LoVo (cell line): ENCODE measurements at regions not wholly inside any gene's neighbourhood (a gene's known extent, or its start where the extent isn't known, plus 50 kb on each side); places are given as distances from the start of the nearest gene placed in this dataset.
"Not testable (repeated sequence)": the region's sequence is repeated elsewhere in the genome, so short reads cannot be mapped to it uniquely, and the experiment has no call there.

Source experiments
- DNase-seq: peaks from one replicate; pipeline ENCODE4 v3.0.0-alpha.2; 2016; ENCODE audit warnings: low spot score

DNA sequence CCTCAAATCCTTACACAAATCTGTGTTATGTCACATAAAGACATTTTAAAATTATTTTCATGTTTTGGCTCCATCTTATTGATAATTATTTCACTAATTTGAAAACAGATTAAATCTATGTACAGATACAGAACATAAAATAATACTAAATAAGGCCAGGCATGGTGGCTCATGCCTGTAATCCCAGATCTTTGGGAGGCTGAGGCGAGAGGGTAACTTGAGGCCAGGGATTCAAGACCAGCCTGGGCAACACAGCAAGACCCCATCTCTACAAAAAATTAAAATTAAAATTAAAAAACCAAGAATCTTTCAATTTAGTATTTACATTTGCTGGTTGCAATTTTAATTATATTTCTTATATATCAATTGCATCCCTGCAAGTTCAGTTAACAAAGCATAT, 246.4 kb upstream of the MKLN1 start:
- DNase-seq, result no peak

DNA sequence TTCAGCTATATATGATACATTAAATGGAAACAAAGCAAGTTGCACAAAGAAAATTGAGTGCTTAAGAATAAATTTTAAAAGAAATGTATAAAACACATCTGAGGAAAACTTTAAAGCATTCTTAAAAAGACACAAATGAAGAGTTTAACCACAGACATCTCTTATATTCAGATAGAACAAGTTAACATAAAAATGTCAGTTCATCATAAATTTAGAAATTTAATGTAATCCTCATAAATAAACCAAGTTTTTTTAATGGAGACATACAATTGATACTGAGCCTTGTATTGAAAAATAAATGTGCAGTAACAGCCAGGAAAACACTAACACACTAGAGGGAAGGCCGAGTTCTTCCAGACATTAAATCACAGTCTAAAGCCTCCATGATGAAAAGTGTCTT, 243.9 kb upstream of the MKLN1 start:
- no peak for DNase-seq

DNA sequence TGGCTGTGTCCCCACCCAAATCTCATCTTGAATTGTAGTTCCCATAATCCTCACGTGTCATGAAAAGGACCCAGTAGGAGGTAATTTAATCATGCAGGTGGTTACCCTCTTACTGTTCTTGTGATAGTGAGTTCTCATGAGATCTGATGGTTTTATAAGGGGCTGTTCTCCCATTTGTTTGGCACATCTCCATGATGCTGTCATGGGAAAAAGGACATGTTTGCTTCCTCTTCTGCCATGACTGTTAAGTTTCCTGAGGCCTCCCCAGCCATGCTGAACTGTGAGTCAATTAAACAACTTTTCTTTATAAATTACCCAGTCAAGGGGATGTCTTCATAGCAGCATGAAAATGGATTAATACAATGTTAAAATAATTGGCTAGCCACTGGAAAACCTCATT, 243.3 kb upstream of the MKLN1 start:
- DNase-seq, result not testable (repeated sequence)

DNA sequence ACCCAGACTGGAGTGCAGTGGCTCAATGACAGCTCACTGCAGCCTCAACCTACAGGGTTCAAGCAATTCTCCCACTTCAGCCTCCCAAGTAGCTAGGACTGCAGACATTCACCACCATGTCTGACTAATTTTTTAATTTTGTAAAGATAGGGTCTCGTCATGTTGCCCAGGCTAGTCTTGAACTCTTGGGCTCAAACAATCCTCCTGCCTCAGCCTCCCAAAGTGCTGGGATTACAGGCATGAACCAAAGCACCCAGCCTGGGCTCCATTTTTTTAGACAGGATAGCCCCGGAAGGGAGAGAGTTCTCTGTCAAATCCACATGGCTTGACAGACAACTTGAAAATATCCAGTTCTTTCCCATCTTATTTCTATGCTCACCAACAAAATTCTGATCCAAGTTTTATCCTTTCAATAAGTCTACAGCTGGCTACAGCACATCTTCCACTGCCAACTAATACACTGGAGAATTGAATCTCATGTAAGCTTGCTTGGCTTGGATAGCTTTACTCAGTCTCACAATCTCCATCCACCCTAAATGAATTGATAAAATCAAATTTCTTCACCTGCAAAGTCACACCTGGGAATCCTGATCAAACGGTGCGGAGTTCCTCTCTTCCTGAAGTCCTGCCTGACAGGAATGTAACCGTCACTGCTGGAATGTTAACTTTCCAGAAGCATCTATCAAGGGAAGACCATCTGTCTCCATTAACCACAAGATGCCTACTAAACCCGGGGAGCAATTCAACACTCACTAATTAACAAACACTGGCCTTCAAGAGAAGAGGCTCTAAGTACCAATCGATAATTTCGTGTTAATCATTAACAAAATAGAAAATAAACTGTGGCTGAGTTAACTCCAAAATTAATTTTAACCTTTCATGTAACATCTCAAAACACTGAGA, 239.7 kb upstream of the MKLN1 start:
- DNase-seq, result no peak

DNA sequence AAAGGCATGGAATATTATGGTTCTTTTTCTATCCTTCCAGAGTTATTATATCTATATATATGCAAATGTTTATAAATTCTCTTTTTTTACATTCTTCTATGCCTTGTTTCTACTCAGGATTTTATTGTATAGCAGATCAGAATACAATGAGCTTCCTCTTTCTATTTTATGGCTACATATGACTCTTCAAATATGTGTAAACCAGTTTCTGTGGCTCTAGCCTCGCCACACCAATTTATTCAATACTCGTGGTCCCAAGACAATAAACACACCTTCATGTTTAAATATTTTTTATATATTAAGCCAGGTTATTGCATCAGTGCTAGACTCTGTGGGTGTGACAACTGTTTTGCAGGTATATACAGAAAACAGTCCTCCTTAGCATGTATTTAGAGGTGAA, 237.5 kb upstream of the MKLN1 start:
- DNase-seq, result no peak

DNA sequence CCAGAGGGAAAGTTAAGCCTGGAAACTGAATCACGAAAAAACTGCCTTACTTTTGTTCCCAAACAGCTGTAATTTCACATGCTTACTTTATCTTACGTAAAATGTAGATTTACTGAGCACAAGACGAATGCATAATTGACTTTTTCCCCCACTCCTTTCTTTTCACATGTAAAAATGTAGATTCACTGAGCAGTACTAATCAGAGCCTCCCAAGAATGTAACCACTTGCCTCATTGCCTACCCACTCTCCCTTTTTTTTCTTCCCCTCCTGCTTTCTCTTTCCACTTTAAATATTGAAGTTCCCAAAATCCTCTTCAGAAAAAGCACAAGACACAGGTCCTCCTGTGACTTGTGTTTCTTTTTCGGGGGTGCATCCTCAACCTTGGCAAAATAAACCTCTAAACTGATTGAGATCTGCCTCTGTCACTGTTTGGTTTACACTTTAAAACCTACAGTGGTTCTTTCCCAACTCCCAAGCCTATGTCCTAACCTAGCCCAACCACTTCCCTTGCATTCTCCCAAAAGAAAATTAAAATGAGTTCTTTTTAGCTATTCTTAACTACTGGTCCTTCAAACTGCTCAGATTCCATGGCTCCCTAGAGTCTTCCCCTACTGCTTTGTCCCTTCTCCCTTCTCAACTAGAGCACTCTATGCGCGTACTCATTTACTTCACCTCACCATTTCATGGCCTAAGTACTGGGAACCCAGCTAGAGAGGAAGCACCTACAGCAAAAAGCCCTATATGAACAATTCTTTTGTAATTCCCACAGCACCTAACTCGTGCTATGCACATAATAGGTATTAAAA, 236.6 kb upstream of the MKLN1 start:
- DNase-seq, result no peak

DNA sequence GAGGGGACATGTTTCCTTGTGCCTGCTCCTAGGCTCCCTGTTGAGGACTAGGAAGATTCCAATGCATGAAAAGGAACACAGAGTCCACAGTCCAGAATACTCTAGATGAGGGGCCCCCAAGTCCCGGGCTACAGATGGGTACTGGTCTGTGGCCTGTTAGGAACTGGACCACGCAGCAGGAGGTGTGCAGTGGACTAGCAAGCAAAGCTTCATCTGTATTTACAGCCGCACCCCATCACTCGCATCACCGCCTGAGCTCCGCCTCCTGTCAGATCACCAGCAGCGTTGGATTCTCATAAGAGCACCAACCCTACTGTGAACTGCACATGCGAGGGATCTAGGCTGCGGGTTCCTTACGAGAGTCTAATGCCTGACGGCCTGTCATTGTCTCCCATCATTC, 233.0 kb upstream of the MKLN1 start:
- no peak for DNase-seq

DNA sequence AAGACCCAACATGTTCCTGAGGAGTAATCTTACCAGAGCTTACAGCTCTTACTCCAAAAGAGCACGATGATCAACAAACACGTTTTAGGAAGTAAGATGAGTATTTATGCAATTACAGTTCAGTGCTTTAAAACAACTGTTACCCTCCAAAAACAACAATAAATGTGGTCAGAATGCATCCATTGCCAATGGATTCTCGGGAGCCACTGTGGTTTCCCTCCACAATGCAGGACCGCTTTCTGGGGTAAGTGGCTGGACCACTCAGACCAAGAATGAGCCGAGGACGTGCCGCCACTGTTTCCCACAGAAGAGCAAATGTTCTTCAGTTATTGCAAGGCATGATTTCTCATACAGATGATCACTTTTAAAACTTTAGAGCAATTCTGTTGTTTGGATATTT, 232.3 kb upstream of the MKLN1 start:
- DNase-seq, result no peak

DNA sequence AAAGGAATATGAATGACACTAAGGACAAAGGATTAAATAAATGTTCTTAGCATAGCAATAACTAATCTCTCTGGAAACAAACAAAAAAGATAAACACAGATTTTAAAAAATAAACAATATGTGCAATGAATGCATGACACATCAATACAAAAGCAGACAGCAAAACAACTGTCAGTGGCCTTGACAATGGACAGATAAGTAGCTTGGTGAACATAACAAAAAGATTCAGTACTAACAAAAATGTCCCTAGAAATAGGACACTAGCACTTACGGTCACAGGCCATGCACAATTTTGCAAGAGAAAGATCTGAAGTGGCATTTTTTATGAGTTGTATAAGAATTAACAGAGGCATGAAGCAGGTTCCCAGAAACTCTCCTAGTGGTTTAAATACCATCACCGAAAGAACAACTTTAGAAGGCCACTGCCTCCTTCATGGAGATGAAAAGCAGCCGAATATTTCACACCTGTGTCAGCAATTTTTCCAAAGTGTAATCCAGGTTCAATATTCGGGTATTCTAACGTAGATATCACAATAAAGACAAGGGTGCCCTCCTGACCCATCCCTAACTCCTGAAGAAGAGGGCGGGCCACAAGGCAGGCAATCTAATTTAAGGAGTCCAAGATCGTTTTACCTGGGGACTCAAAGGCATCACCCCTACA, 231.3 kb upstream of the MKLN1 start:
- no peak for DNase-seq

DNA sequence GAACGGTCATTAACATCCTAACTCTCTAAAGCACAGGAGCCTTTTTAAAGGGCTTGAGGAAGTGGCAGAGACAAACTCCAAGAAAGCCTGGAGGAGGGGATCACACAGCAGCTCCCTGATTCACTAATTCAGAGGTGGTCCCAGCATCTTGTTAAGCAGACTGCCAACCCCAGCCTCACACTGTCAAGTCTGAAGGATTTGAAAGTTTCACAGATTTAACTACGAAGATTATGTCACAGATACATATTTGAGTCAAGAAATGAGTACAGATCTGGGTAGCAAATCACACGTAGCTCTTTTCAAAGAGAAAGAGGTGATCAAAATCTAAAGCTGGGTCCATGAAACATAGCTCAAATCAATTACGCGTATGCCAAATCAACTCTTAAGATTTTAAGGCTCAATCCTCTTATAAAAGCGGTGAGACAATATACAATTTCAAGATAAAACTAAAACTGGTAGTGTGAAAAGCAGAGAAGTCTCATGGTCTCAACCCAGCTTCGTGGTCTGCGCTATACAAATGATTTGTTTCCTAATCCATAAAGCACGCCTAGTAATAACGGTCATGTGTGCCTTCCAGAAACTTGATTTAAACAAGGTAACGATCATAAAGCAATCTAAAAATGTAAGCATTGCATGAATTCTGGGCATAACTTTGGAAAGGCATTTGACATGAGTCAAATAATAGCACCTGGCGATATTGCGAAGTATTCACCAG, 229.9 kb upstream of the MKLN1 start:
- DNase-seq, result no peak

DNA sequence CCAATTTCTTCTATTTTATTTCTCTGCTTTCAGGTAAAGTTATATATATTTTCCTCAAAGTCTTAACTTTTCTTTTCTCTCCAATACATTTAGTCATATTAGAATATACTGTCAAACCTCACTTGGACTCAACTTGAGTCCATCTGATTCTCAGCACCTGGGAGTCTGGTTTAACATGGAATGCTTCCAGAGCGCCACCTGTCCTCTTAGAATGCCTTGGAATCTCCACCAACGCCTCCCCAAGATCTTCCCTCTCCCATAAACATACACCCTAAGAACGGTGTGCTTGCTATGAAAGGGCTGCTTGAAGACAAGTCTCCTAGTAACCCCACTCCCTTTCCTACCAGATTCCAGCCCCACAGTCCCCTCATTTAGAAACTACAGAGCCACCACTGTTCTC, 229.1 kb upstream of the MKLN1 start:
- DNase-seq, result no peak

DNA sequence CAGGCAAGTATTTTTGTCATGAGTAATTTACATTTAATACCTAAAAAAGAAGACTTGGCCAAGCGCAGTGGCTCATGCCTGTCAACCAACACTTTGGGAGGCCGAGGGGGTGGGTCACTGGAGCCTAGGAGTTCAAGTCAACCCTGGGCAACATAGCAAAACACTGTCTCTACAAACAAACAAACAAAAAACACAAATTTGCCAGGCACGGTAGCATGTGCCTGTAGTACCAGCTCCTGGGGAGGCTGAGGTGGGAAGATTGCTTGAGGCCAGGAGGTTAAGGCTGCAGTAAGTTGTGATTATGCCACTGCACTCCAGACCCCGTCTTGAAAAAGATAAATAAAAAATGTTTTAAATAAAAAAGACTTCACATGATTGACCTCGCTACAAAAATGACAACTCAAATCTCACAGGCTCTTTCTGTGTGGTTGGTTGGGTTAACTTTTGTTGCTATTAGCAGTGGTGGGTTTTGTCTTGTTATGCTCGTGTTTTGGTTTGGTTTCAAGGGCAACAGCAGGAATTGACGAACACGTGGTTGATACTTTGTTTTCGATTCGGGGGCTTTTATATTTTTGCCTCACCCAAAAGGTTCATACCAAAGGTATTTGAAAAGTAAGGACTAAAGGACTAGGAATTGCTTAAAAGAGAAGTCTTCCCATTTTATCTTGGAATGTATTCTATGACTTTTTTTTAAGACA, 227.2 kb upstream of the MKLN1 start:
- DNase-seq, result no peak

DNA sequence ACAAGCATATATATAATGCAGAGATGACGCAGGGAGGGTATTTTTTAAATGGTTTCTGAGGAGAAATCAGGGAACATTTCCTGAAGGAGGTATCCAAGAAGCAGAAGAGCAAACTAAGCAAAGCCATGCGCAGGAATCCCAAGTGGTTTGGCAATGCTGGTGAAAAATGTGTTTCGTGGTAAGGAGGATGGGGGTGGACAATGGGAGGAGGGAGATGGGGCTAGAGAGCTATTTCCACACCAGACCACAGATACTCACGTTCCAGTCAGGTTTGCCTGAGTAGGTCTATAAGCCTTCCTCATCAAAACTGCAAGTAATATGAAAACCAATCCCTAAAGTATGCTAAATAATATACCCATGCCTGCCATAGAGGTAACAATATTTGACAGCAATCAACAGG, 223.7 kb upstream of the MKLN1 start:
- no peak for DNase-seq

DNA sequence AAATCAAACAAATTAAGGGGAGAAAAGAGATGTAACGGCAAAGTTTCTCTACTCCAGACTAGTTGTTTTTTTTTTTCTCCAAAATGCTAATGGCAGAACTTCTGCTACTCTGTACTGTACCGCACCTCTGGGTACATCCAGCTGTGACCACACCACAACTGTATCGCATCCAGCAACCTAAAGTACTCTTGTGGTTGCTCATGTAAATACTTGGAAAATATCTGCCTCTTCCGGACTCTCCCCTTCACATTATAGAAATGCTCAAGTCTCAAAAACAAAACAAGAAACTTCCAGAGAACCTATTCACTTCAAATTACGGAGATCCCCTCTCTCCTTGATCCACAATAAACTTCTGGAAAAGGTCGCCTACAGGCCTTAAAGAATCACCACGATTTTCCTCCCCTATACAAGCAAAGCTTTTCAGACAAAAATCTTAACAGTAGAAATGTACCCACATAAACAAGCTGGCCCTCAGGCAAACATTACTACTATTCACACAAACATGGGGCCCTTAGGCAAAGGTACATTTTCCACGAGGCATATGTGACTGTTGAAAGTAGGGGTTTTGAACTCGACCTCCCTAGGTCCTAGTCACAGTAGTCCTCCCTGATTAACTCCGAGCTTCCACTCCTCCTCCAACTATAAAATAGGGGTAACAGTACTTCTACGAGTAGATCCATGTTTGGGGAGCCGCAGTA, 222.9 kb upstream of the MKLN1 start:
- DNase-seq, result no peak

DNA sequence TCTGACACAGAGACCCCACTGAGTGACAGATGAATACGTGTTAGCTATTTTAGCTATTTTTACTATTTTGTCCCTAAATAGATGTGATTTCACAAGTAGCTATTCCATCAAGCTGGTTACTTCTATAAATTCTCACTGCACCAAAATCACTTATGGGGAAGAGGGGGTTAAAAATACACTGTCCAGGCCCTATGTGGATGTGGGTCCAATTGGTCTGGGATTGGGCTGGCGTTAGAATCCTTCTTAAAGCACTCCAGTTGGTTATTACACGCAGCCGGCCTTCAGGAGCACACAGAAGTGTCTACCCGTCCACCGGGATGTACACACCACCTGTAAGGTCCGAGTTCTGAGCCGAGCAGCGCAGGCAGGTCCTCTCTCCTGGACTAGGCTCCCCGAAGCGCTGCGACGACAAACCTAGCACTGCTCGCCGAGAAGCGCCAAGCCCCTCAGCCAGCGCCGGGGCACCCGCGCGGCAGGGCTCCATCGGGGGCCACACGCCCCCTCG, 222.3 kb upstream of the MKLN1 start:
- no peak for DNase-seq

DNA sequence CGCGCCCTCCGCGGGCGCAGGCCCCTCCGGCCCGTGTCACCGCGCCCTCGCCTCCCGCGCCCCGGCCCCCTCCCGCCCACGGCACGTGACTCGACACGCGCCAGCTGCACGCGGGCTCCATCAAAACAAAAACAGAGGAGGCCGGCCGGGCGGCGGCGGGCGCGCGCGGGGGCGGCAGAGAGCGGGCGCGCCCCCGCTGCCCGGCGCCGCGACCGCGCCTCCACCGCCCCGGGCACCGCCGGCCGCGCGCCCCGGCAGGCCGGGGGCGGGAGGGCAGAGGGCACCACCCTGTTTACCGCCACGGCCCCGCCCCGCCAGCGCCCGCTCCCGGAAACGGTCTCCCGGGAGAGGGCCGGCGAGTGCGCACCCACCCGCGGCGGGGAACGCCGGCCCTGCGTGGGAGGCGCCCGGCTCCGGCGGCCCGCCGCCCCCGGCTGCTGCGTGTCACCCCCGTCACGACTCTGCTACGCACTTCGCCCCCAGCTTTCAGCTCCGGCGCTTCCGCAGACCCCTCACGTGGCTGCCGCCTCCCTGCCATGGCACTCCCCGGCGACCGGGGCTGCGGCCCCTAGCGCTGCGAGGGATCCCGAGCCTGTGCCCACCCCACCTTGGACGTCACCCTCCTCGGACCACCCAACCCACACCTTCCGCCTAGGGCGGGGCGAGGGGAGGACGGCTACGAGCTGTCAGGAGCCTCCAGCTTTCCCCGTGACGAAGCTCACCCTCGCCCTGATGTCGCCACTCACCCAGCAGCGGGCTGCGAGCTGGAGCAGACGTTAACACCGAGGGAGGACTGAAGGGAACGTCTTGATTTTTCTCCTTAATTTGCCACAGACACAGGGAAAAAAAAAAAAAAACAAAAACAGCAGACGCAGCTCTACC, 221.6 kb upstream of the MKLN1 start:
- DNase-seq, result peak; percentile 76

DNA sequence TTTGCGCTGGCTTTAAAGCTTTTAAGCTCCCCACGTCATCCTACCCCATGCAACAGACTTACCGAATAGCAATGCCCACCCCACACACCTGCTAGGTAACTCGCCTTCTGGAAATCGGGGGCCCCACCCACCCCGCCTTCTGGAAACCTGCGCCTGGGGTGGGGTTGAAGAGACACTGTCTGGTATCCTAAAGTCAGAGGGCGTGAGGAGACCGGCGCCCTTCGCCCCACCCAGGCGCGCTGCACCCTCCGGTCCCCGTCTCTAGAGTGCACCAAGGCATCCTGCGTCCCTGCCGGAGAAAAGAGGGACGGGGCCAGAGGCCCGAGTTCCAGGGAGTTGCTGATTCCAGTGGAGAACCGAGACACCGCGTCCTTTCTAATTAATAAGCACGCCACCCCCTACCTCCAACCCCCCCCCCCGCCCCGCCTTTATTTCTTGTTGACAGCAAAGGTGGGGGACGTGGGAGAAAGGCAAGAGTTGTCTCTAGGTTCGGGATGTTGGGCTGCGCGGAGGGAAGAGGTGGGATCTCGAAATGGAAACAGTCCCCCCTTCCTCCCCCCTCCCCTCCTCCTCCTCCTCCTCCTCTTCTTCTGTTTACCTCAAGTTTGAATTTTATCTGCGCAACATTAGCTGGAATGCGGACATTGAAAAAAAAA, 220.9 kb upstream of the MKLN1 start:
- peak; percentile 67 for DNase-seq

DNA sequence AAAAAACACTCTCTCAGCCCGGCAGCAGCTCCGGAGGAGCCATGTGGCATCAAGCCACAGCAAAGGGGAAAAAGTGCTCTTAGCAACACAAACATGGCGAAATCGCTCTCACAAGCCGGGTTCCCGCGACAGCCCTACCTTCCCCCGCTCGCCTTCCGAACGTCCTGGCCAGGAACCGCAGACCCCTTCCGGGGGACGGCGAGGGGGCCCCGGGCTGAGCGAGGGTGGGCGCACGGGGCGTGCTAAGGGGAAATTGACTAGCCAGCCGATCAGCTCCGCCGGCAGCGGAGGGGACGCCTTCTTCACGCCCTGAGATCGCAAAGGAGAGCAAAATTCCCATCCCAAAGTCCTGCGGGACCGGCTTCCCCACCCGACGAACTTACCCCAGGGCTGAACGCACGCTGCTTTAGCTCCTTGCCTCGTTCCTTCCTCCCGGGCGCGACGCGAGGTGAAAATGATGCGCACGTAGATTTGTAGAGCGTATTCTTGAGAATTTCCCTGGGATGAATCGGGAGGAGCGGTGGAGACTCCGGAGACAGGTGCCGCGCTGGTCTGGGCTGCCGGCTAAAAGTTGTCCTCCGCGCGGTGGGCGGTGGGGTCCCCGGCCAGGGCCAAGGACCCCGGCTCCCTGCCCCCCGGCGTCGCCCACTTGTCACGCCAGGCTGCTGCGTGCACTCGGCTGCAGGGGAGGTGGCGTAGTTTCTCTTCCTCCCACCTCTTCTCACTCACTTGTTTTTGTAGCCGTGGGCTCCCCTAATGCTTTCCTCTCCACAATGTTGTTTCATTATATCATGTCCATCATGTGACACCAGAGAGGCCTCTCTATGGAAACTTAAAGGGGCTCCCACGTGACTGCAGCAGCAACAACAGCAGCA, 220.1 kb upstream of the MKLN1 start:
- DNase-seq, result peak; percentile 79
